Mesothelial cell of epicardium (in vitro differentiated cells): ENCODE measurements at regions not wholly inside any gene's neighbourhood (a gene's known extent, or its start where the extent isn't known, plus 50 kb on each side); places are given as distances from the start of the nearest gene placed in this dataset.
A peak's percentile ranks its signal among the peaks of the same experiment; 100 is the strongest.

Source experiments
- DNase-seq, 2 experiments: peaks; one replicate each; pipeline ENCODE4 v3.0.0; 2021; ENCODE audit warnings: low spot score in 2 of 2; ENCODE audit not compliant: unreplicated experiment in 2 of 2
- H3K27ac Mint-ChIP-seq: 2 replicates; pipeline ENCODE4 v1.8.0; 2021; ENCODE audit warnings: mixed read lengths
- H3K27me3 Mint-ChIP-seq: 2 replicates; pipeline ENCODE4 v1.8.0; 2021; ENCODE audit warnings: low read depth, mixed read lengths
- H3K36me3 Mint-ChIP-seq: 2 replicates; pipeline ENCODE4 v1.8.0; 2021; ENCODE audit warnings: mixed read lengths
- H3K4me1 Mint-ChIP-seq: 2 replicates; pipeline ENCODE4 v1.8.0; 2021; ENCODE audit warnings: mixed read lengths
- H3K4me3 Mint-ChIP-seq: 2 replicates; pipeline ENCODE4 v1.8.0; 2021; ENCODE audit warnings: mild to moderate bottlenecking, moderate library complexity, mixed read lengths
- H3K9me3 Mint-ChIP-seq: 2 replicates; pipeline ENCODE4 v1.8.0; 2021; ENCODE audit warnings: mixed read lengths
- TF ChIP-seq, protein P1 (sequence below): fragments of 200-600 bp; sonication (generic); IDR thresholded peaks from one replicate; pipeline ENCODE4 v1.5.0; 2021; ENCODE audit warnings: antibody characterized with exemption; ENCODE audit not compliant: unreplicated experiment

DNA sequence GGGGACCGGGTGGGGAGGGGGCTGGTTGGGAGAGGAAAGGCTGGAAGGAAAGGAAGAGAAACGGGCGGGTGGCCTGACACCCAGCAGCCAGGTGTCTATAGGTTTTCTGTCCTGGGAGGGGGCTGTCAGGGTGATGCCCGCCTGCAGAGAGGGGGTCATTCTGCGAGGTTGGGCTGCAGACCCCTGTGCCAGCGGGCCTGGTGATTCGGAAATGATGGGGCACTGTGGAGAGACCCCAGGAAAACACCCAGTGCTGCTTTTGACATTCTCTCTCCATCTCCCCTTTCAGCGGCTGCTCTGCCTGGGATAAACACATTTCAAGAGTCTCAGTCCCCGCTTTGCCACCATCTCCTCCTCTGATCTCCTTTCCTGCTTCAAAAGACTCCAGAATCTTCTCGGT lies 168.5 kb upstream of the RTL1 start:
- TF ChIP-seq, protein P1, sequence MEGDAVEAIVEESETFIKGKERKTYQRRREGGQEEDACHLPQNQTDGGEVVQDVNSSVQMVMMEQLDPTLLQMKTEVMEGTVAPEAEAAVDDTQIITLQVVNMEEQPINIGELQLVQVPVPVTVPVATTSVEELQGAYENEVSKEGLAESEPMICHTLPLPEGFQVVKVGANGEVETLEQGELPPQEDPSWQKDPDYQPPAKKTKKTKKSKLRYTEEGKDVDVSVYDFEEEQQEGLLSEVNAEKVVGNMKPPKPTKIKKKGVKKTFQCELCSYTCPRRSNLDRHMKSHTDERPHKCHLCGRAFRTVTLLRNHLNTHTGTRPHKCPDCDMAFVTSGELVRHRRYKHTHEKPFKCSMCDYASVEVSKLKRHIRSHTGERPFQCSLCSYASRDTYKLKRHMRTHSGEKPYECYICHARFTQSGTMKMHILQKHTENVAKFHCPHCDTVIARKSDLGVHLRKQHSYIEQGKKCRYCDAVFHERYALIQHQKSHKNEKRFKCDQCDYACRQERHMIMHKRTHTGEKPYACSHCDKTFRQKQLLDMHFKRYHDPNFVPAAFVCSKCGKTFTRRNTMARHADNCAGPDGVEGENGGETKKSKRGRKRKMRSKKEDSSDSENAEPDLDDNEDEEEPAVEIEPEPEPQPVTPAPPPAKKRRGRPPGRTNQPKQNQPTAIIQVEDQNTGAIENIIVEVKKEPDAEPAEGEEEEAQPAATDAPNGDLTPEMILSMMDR: no peak
- Mint-ChIP-seq H3K27ac (peak overlapping the region; percentile 47), H3K4me3 (no peak overlapping the region), H3K4me1 (peaks cover 28% of the 10 kb centered on the region), H3K9me3 (no peaks in the 10 kb centered on the region), H3K27me3 (peaks cover 8% of the 10 kb centered on the region), H3K36me3 (no peaks in the 10 kb centered on the region)
- DNase-seq: peak in 1 of 2 experiments; percentile 5

DNA sequence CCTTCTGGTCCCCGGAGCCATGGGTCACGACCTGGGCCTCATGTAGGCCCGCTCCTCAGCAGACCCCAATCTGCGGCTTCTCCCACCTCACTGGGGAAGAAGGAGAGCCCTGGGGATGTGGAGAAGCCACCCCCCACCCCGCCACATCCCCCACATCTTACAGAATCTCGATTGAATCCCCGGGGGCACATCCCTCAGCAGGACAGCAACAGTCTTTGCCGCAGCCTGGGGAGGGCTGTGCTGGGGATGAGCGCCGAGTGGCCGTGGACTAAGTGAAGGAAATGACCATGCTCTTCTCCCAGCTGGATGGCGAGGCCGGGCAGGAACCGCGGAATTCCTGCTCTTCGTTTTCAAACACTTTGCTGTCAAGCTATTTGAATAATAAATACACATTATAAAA lies 169.0 kb upstream of the RTL1 start:
- DNase-seq: peak in 1 of 2 experiments; percentile 36

DNA sequence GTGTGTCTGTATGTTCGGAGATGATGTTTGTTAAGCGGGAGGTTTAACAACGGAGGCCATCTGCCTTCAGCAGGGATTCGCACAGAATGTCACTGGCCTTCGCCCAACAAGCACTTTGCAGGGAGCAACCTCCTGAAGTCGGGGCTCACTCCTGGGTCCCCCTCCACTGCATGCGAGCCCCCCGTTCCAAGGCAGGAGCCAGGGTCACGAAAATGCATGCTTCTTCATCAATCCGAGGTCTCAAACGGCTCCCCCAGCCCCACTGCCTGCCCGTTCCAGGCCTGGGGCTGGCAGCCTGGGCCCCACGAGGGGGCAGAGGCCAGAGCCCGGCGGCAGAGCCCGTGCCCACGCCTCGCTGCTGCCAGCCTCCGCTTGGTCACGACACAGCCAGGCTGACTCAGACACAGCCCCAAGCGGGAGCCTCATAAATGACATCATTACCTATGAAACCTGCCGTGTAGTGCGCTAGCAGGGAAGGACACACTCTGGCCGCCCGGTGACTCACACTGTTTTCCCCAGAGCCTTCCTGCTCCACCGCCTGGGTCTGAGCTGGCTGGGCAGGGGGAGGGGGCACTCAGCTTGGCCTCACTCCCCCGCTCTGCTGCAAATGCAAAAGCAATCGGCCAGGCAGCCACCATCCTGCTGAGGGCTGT lies 169.5 kb upstream of the RTL1 start:
- Mint-ChIP-seq H3K4me1 (peaks cover 33% of the 10 kb centered on the region), H3K27ac (no peak overlapping the region), H3K27me3 (peaks cover 8% of the 10 kb centered on the region), H3K36me3 (no peaks in the 10 kb centered on the region), H3K4me3 (no peak overlapping the region), H3K9me3 (no peaks in the 10 kb centered on the region)
- peak; percentile 61 to 78 for DNase-seq
- TF ChIP-seq, protein P1: no peak

More for the DNA sequence above, 169.0 kb upstream of the RTL1 start:
- Mint-ChIP-seq H3K27ac (peak overlapping the region; percentile 47), H3K27me3 (peaks cover 8% of the 10 kb centered on the region), H3K4me1 (peaks cover 31% of the 10 kb centered on the region), H3K36me3 (no peaks in the 10 kb centered on the region), H3K4me3 (no peak overlapping the region), H3K9me3 (no peaks in the 10 kb centered on the region)
- TF ChIP-seq, protein P1: no peak

DNA sequence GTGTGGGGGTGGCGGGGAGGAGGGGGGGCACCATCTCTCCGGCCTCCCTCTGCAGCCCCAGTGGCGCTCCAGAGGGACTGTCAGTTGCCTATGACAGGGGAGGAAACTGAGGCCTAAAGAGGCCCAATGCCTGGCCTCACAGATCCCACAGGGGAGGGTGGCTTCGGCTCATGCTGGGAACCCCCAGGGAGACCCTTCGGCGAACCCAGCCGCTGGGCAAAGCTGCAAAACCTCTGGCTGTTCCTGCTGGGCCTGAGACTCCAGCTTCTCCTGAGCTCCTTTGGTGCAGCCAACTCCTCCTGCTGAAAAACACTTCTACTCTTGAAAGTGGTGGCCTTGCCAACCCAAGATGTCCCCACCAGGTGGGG lies 170.1 kb upstream of the RTL1 start:
- no peaks in the 10 kb centered on the region for H3K36me3 Mint-ChIP-seq
- peak in 1 of 2 experiments; percentile 37 for DNase-seq
- H3K4me3 Mint-ChIP-seq: no peak overlapping the region
- no peak overlapping the region for H3K27ac Mint-ChIP-seq
- H3K9me3 Mint-ChIP-seq: no peaks in the 10 kb centered on the region
- H3K4me1 Mint-ChIP-seq: peaks cover 37% of the 10 kb centered on the region
- TF ChIP-seq, protein P1: no peak
- peaks cover 13% of the 10 kb centered on the region for H3K27me3 Mint-ChIP-seq

DNA sequence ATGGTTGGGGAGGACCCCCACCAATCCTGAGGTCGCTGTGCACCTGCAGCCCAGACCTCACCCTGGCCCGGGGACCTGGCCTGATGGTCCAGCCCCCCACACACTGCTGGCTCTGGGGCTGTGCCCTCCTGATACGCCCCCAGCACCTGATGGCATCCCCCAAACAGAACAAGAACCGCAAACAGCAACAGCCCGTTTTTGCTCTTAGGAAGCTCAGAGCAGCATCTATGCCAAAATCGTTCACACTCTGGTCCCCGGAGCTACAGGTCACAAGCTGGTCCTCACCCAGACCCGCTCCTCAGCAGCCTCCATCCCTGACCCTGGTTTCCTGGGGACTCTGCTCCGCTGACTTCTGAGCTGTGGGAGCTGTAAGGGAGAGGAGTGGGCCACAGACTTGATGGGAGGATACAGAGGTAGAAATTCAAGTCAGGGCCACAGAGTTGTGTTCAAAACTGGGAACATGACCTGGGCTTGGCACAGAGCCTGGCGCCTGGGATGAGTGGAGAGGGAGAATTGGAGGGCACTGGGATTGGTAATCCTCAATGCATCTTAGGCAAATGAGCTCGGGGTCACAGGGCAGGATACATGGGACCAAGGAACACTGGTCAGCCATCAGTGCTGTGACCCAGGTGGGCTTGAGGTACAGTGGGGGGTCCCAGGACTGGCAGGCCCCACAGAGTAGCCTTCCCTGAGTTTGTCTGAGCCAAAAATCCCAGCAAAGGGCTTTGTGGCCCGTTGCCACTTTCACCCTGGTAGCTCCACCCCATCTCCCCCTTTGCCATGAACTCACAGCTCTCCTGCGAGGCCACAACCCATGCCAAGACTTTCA lies 170.9 kb upstream of the RTL1 start:
- TF ChIP-seq, protein P1: no peak
- H3K4me3 Mint-ChIP-seq: no peak overlapping the region
- no peak overlapping the region for H3K27ac Mint-ChIP-seq
- H3K27me3 Mint-ChIP-seq: peaks cover 11% of the 10 kb centered on the region
- no peaks in the 10 kb centered on the region for H3K36me3 Mint-ChIP-seq
- peaks cover 37% of the 10 kb centered on the region for H3K4me1 Mint-ChIP-seq
- H3K9me3 Mint-ChIP-seq: no peaks in the 10 kb centered on the region
- DNase-seq: peak in 1 of 2 experiments; percentile 31
